SH-SY5Y (cell line): ENCODE measurements at regions not wholly inside any gene's neighbourhood (a gene's known extent, or its start where the extent isn't known, plus 50 kb on each side); places are given as distances from the start of the nearest gene placed in this dataset.

Source experiments
- GATA2 ChIP-seq: IDR thresholded peaks from 2 replicates; pipeline ENCODE4 v1.6.1; 2011; ENCODE audit warnings: mild to moderate bottlenecking, low read depth, low read length
- GATA3 ChIP-seq: IDR thresholded peaks from 2 replicates; pipeline ENCODE4 v1.6.1; 2011; ENCODE audit warnings: low read depth, mild to moderate bottlenecking, low read length, moderate library complexity

DNA sequence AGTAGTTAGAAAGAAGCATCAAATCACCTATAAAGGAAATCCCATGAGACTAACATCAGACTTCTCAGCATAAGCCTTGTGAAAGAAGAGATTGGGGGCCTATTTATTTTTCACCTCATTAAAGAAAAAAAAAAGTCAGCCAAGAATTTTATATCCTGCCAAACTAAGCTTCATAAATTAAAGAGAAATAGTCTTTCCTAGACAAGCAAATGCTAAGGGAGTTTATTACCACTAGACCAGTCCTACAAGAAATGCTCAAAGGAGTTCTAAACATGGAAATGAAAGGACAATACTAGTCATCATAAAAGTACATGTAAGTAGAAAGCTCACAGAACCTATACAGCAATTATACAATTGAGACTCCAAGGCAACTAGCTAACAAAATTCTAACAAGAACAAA, 96.5 kb upstream of the OLIG3 start:
- TF ChIP-seq GATA2: no peak
- TF ChIP-seq GATA3: no peak

DNA sequence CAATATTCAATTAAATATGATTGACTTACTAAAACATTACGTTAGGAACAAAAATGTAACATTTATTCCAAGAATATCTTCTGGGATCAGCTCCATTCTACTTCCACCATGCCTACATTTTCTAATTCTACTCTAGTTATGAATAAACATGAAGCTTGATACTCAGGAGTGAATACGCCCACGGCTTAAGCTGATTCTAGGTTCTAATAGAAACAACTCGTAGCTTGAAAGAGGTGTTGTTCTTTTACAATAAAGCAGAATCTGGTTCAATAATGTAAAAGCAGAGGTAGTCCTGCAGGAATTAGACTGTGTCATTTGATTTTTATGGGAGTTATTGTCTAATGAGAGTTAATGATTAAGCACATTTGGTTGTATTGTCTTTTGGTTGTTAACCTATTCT, 107.3 kb upstream of the OLIG3 start:
- TF ChIP-seq GATA3 (no peak), GATA2 (no peak)

DNA sequence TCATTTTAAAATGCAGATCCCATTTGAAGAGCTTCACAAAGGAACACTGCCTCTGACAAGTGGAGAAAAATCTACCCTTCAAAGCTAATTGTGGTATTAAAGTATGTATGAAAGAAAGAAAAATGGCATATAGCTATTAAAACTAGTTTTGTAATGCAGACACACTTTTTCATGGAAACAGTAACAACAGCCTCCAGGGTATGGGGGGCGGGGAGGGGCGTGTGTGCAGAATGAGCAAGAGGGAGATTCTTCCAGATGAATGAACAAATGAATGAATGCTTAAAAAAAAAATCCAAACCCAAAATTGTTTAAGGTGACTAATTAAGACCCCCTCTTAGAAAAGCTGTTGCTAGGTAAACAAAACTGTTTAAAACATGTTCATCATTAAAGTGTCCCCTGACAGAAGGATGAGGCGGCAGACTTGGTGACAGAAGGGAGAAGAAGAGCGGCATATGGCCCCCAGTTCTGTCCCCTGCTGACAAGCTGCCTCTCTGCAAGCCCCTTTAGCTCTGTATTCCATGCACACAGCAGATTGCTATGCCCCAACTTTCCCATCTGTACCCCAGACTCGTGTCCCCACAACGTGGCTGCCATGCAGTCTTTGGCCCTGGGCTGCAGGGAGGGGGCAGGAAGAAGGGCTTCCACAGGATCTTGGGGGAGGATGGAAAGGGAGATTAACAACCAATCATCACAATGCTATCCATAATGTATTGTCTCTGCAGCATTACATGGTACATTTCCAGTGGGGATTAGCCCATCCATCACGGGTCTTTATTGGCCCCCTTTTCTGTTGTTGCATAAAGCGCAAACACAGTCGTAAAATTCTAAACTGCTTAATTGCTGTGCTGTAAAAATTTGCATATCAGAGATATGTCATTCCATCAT, 108.4 kb upstream of the OLIG3 start:
- no peak for TF ChIP-seq GATA3

DNA sequence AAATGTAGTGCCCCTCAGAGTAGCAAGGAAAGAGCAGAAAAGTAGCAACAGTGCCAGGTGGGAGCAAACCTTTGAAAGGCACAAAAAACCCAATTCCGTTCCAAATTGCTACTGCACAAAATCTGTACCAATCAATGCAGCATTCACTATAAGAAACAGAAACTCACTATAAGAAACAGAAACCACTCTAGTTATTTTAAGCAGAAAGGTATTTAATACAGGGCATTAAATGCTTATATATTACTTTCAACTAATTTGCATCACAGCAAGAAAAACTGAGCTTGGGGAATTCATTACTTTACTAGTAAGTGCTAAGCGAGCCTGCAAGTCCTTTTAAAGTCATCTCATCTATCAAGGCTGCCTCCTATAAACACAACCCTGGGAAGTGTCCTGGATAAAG, 116.5 kb upstream of the OLIG3 start:
- no peak for TF ChIP-seq GATA2
- TF ChIP-seq GATA3: no peak

DNA sequence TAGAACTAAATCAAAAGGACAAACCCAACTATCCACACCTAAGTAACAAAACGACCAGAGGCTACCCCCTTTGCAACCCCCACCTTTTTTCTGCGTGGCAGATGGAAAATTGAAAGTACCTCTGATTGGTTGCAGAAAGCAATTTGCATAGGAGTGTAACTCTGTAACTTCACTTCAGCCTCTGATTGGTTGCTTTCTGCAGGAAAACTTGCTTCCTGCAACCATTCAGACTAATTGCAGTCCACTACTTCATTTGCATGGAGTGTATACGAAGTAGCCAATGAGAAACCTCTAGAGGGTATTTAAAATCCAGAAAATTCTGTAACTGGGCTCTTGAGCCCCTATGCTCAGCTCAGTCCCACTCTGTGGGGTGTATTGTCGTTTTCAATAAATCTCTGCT, 129.1 kb upstream of the OLIG3 start:
- no peak for TF ChIP-seq GATA2
- no peak for TF ChIP-seq GATA3

DNA sequence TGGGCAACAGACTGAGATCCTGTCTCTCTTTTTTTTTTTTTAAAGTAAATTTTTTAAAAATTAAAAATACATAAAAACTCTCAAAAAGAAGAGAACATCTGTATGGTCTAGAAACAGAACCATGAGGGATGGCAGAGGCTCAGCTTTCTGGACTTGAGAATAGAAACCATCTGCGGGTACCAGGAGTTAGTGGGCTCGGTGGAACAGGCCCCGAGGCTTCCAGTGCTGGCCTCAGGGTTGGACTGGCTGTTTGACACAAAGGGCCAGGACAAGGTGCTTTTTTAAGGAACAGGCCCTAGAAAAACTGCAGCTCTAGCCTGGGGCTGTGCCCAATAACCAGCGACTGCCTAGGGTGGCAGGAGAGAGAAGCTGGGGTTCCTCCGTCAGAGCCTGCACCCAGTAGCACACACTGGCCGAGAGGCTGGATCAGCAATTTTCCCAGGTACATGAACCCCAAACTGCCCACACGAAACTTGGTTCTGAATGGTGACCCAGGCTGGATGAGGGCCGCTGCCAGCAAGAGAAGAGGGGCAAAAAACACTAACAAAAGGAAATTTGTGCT, 131.0 kb upstream of the OLIG3 start:
- no peak for TF ChIP-seq GATA3

DNA sequence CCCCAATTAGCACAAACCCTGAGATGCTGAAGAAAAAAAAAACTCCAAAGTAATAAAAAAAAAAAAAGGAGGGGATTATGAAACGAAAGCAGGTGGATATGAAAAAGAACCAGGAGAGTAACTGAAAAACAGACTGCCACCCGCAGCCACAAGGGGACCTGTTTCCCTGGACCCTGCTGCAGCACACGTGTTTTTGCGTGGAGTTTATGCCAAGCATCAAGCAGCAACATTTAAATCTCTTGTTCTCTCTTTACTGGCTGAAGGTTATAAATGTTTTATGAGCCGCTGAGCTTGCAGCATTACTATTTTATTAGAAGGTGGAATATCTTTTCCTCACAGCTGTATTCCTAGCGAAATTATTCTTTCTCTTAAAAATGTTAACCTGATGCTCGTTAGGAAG, 131.6 kb upstream of the OLIG3 start:
- TF ChIP-seq GATA2 (no peak), GATA3 (no peak)

DNA sequence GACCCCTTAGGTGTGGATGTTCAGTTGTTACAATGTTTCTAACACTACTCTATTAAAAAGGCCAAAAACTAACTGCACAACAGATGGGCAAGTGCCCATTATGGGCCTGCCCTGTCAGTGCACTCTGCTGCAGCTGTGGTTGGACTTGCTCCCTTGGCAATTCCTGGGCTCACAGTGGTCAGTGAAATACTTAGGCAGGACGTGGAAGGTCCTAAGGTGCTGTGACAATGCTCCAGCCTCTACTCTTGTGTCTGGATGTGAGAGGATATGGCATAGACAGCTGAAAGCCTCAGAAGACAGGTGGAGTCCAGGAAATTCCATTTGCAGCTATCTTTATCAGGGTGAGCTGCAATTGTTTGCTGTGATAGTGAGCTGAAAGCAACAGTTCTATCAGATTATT, 136.5 kb upstream of the OLIG3 start:
- no peak for TF ChIP-seq GATA2
- no peak for TF ChIP-seq GATA3

DNA sequence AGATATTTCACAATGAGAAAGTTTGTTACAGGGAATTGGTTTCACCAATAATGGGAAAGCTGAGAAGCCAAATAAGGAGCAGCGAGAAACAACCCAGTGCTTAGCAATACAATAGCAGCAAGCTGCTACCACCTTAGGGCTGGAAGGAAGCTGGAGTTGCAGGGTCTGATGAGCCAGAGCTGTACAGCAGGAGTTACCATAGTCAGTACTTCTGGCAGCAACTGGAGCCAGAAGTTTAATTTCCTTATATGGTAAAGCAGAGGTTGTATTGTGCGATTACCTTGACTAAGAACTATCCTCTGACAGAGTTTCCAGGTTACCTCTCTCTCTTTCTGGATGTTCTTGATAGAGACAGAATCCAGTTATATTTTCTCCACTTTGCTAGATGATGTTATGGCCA, 137.1 kb upstream of the OLIG3 start:
- TF ChIP-seq GATA3 (no peak), GATA2 (no peak)

DNA sequence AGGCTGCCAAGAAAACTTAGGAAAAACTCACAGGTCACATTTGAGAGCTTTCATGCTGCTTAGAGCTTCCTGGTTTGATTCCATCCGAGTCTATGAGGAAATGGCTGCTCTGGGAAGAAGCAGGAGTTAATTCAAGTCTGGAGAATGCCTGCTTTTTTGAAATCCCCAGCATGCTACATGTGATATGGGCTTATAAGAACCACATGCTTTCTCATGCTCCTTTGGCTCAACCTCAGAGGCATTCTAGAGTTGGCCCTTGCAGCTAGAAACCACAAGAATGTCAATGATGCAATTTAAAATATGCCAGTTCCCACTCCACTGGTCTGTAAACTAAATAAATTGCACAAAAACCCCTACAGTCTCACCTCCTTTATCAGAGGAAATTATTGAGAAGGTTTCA, 142.9 kb upstream of the OLIG3 start:
- TF ChIP-seq GATA2 (no peak), GATA3 (no peak)

DNA sequence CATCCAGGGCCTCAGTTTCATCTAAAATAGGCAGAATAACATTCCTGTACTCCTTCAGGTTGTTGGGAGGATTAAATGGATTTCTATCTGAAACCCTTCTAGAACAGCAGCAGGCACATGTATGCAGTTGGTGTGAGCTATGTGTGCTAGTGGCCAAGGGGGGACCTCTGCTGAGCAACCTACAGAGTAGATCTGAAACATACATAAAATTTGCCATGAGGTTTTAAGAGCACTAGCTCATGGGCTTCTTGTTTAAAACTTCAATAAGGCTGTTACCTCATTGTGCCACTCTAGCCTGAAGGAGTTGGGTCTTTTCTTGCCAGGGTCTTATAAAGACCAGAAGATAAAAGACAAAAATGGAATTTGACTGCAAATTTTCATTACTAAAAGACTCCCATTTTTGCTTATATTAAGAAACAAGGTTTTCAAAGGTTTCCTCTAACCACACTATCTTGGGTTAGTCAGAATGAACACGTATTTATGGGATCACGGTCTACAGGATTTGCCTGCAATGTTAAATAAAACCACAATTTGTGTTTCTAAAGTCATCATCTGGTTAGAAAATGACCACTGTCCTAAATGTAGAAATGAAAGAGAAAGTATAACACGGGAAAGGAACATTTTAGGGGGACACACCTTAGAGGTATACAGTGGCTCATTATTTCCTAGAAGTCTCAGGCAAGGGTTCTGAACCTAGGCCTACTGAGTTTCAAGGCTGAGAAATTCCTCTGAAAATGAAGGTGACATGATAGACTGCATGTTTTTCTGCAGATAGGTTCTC, 144.9 kb upstream of the OLIG3 start:
- TF ChIP-seq GATA3: no peak
- TF ChIP-seq GATA2: no peak

DNA sequence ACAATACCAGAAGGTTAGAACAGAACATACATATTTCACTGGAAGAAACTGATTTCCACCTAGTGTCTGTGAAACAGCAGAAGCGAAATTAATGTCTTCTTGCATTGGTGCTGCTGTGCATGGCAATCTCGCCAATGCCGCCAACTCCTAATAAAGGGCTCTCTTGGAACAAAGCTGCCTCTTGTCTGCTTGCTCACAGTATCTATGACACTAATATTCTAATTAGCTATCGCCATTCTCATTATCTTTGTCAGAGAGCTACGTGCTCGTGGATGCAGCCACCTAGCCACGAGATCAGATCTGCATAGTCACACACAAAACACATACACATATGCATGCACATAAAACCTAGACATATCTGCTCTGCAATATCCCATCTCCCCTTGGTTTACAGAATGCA, 145.9 kb upstream of the OLIG3 start:
- TF ChIP-seq GATA2 (no peak), GATA3 (no peak)

DNA sequence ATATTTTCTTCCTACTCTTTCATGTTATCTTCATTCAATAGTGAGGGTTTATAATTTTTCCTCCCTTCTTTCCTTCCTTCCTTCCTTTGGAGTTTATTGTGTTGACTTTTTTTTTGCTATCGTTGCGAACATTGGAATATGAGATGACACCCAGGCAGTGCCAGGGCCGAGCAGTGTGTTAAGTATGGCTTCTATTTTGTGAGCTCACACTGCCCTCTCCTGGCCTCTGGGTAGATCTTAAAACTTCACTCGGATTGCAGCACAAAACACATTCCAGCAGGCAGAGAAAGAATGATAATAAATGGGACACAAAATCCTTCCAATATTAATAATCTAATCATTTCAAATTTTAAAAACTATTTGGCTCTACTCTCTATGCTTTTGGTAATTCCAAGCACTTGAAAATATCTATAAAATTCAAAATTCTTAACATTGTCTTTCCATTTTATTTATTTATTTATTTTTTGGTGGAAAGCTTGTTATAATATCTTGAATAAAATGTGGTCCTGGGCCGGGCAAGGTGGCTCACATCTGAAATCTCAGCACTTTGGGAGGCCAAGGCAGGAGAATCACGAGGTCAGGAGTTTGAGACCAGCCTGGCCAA, 147.4 kb upstream of the OLIG3 start:
- TF ChIP-seq GATA3 (no peak), GATA2 (no peak)

DNA sequence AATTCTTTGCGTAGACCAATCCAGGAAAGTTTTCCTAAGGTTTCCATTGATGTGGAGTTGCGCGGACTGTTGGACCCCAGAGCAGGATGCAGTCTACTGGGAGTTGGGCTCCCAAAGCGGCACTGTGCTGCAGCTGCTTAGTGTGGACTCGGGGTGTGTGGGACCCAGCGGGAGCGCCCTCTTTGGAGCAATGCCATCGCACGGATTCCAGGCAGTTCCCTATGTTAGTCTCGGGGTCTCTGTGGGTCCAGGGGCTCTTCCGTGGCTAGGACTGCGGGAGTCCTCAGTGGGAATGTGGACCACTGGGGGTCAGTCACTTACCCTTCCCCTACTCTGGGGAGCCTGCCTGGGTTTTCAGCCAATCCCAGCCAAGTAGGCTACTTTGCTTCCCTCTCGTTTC, 151.7 kb upstream of the OLIG3 start:
- TF ChIP-seq GATA2 (no peak), GATA3 (no peak)
